Esophagus muscularis mucosa (tissue), 3 donors: ENCODE measurements at regions not wholly inside any gene's neighbourhood (a gene's known extent, or its start where the extent isn't known, plus 50 kb on each side); places are given as distances from the start of the nearest gene placed in this dataset.

ENCODE experiments used
- CTCF ChIP-seq, 3 experiments: fragments of 200-600 bp in 2 of 3; fragments of 450-650 bp in 1 of 3; sonication (generic) in 2 of 3; IDR thresholded peaks; one replicate each; pipeline ENCODE4 v1.5.1; 2017 to 2019; ENCODE audit warnings: antibody characterized with exemption in 3 of 3, mild to moderate bottlenecking in 2 of 3, moderate library complexity in 1 of 3
- POLR2A ChIP-seq: fragments of 450-650 bp; IDR thresholded peaks from one replicate; pipeline ENCODE4 v1.6.1; 2017; ENCODE audit warnings: antibody characterized with exemption, moderate library complexity, mild to moderate bottlenecking, low read depth
- POLR2AphosphoS5 ChIP-seq, 2 donors: sonication (generic); formaldehyde crosslinking; IDR thresholded peaks; one replicate each; pipeline ENCODE4 v1.6.1; 2017; ENCODE audit warnings: antibody characterized with exemption in 2 of 2

GRCh38 chr2:48120112-48120511, 194.4 kb upstream of the FOXN2 start:
- no peak for TF ChIP-seq POLR2A
- no peak for TF ChIP-seq CTCF (IDR thresholded peaks at IDR 0.05)
- TF ChIP-seq POLR2AphosphoS5 (IDR thresholded peaks at IDR 0.05) = no peak
